ENCODE measurements at regions not wholly inside any gene's neighbourhood (a gene's known extent, or its start where the extent isn't known, plus 50 kb on each side); places are given as distances from the start of the nearest gene placed in this dataset.

DNA sequence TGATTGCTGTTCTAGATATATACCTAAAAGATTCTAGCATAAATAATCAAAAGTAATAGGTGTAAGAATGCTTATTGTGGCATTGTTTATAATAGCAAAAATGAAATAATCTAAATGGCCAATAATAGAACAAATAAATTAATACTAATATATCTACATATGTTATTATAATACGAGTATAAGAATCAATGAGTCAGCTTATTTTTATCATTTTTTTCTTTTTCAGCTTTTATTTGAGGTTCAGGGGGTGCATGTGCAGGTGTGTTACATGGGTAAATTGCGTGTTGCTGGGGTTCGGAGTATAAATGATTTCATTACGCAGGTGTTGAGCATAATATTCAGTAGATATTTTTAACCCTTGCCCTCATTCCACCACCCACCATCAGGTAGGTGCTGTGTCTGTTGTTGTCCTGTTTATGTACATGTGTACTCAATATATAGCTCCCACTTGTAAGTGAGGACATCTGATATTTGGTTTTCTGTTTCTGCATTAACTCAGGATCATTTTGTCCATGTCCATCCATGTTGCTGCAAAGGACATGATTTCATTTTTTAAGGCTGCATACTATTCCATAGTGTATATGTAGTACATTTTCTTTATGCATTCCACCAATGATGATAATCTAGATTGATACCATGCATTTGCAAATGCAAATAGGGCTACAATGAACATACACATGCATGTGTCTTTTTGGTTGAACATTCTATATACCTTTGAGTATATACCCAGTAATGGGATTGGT lies 122.2 kb upstream of the GMNC start:
- H3K4me1 Mint-ChIP-seq = peaks cover 1% of the 10 kb centered on the region
- WGBS (ENCODE audit: insufficient coverage) = no CpG with 5 or more reads among the region's 4 CpGs
- peak overlapping the region; percentile 1 for H3K9ac ChIP-seq (ENCODE audit: low read length)

More for the DNA sequence above, 122.2 kb upstream of the GMNC start:
- TF ChIP-seq EZH2 (IDR thresholded peaks at IDR 0.05; ENCODE audit: borderline replicate concordance, insufficient read depth, low read depth, low read length, poor library complexity, severe bottlenecking) (no peak), CTCF (IDR thresholded peaks at IDR 0.05) (no peak)
- ChIA-PET POLR2A (no interaction called here), CTCF (no interaction called here)
- H3K27me3 ChIP-seq (replicated peaks in 1 of 4; ENCODE audit: control extremely low read depth in 1 of 4, control insufficient read depth in 3 of 4, insufficient read depth in 4 of 4, low read length in 3 of 4) = no peaks in the 10 kb centered on the region
- no peak for DNase-seq
- ATAC-seq (ENCODE audit: low read depth) = no peak
- no peaks in the 10 kb centered on the region for H3K27me3 Mint-ChIP-seq
- H3K4me1 ChIP-seq (ENCODE audit: control insufficient read depth in 2 of 2, insufficient read depth in 2 of 2, low read length in 2 of 2) = peaks cover 0 to 4% of the 10 kb centered on the region in 2 donors
- H4K20me1 ChIP-seq (ENCODE audit: control insufficient read depth, insufficient read depth, low read length, poor library complexity, severe bottlenecking) = no peaks in the 10 kb centered on the region
- intact Hi-C loops (cut with micrococcal nuclease) = no loop called here
- no peak overlapping the region for H3K4me3 Mint-ChIP-seq
- no peak overlapping the region for H3K27ac ChIP-seq (ENCODE audit: low read length in 2 of 2)
- no peak overlapping the region for H3K4me2 ChIP-seq (replicated peaks; ENCODE audit: low read depth, low read length, poor library complexity, severe bottlenecking)
- peaks cover 0 to 15% (median 0%) of the 10 kb centered on the region in 3 donors for H3K9me3 ChIP-seq (ENCODE audit: control extremely low read depth in 1 of 3, control insufficient read depth in 2 of 3, insufficient read depth in 1 of 3, low read length in 2 of 3)
- H3K36me3 ChIP-seq (replicated peaks in 1 of 2; ENCODE audit: control extremely low read depth in 1 of 2, control insufficient read depth in 1 of 2, extremely low read depth in 1 of 2, insufficient read depth in 2 of 2, low read length in 1 of 2) = no peaks in the 10 kb centered on the region
- no peaks in the 10 kb centered on the region for H3K9me3 Mint-ChIP-seq (ENCODE audit: insufficient read depth)
- no peaks in the 10 kb centered on the region for H3K79me2 ChIP-seq (ENCODE audit: control insufficient read depth, insufficient read depth, low read length)
- no peak overlapping the region for H3K27ac Mint-ChIP-seq
- no peak overlapping the region for H3K4me3 ChIP-seq (ENCODE audit: control extremely low read depth in 1 of 5, extremely low read depth in 1 of 5, insufficient read depth in 1 of 5, low read depth in 2 of 5, low read length in 4 of 5)
- H2AFZ ChIP-seq (ENCODE audit: insufficient read depth, low read depth, low read length, poor library complexity, severe bottlenecking) = no peak overlapping the region

Data from B cell (primary cell).